ENCODE measurements at regions not wholly inside any gene's neighbourhood (a gene's known extent, or its start where the extent isn't known, plus 50 kb on each side); places are given as distances from the start of the nearest gene placed in this dataset.

DNA sequence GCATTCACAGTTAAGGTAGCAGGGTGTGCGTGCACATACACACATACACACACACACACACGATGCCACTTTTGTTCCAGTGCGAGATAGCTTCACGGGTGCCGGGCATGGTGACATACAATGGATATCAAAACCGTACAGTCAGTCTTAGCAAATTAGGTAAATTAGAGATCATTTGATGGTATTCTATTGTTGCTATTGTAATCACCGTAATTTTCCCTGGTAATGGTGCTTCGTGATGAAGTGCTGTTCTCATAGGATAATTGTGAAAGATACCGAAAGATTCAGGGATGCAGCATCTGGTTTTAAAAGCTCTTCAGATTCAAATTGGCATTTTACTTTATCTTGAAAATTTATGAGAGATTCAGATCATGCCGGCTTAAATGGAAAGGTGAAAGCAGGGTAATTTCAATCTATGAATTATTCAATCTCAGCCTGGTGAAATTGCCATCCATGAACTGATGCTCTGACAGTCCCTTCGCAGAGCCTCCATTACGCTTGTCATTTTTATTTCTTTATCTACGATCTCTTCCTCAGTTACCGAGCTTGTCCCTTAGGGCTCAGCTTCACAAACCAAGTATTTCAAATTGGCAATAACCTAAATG is 71.3 kb upstream of the SOX4 start:
- intact Hi-C loops (cut with micrococcal nuclease; ENCODE audit: unreplicated experiment): no loop called here
- Histone ChIP-seq H3K36me3 (ENCODE audit: control insufficient read depth, insufficient read depth, low read length) (no peaks in the 10 kb centered on the region), H3K4me3 (ENCODE audit: low read depth, low read length) (no peak overlapping the region), H3K27me3 (replicated peaks; ENCODE audit: control insufficient read depth, insufficient read depth, low read length) (no peaks in the 10 kb centered on the region), H3K9me3 (no peaks in the 10 kb centered on the region), H3K4me1 (no peaks in the 10 kb centered on the region)
- POLR2A ChIA-PET: no interaction called here
- no peak for TF ChIP-seq CTCF (IDR thresholded peaks at IDR 0.05; ENCODE audit: insufficient read depth in 1 of 2, low read depth in 1 of 2, low read length in 1 of 2, severe bottlenecking in 1 of 2, unreplicated experiment in 1 of 2)
- DNase-seq: no peak
- Mint-ChIP-seq H3K4me3 (ENCODE audit: unreplicated experiment) (no peak overlapping the region), H3K27ac (ENCODE audit: unreplicated experiment) (no peak overlapping the region), H3K9me3 (ENCODE audit: unreplicated experiment) (no peaks in the 10 kb centered on the region), H3K4me1 (ENCODE audit: low read depth, unreplicated experiment) (no peaks in the 10 kb centered on the region), H3K27me3 (ENCODE audit: insufficient read depth, unreplicated experiment) (peaks cover 9% of the 10 kb centered on the region), H3K36me3 (ENCODE audit: insufficient read depth, unreplicated experiment) (no peaks in the 10 kb centered on the region)
- CTCF ChIA-PET: no interaction called here
- no TSS peak for BruUV-seq (replicated peaks)

DNA sequence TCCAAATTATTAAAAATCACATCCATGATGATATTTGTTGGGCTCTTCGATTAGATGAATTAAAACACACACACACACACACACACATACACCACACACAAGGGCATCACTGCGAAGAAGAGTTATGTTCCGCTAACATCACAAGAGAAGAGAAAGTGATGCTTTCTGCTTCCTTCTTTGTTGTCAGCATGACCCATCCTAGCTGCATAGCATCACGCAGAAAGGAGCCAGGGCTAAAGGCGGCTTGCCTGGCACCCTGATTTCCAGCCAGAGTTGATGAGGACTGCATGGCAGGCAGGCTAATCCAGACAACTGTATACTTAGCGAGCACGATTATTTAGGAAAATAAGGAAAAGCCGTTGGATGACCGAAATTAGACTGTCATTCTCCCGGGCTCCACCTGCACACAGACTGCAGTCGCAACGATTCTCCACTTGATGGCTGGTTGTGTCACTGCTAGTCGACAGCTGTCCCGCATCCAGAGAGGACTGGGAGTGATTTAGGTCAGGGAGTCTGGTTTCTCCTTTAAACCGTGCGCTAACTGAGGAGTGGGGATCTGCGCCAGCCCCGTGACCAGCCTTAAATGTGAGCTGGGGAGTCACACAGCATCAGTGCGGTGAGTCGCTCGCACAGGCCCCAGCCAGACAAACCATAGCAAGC is 70.6 kb upstream of the SOX4 start:
- no peak overlapping the region for H3K4me3 ChIP-seq (ENCODE audit: low read depth, low read length)
- intact Hi-C loops (cut with micrococcal nuclease; ENCODE audit: unreplicated experiment): loop anchor here (1.0 kb wide), 1 partner anchor 66 kb away; no protein-coding TSS in a partner anchor
- peak; percentile 31 to 56 for TF ChIP-seq CTCF (IDR thresholded peaks at IDR 0.05; ENCODE audit: insufficient read depth in 1 of 2, low read depth in 1 of 2, low read length in 1 of 2, severe bottlenecking in 1 of 2, unreplicated experiment in 1 of 2)
- POLR2A ChIA-PET: interaction anchor here (0.5 kb wide), 1 partner anchor 619 kb away, joined by 4 read pairs; no protein-coding TSS in a partner anchor
- H3K4me1 ChIP-seq: no peaks in the 10 kb centered on the region
- no peak overlapping the region for H3K27ac Mint-ChIP-seq (ENCODE audit: unreplicated experiment)
- H3K4me3 Mint-ChIP-seq (ENCODE audit: unreplicated experiment): no peak overlapping the region
- H3K36me3 ChIP-seq (ENCODE audit: control insufficient read depth, insufficient read depth, low read length): no peaks in the 10 kb centered on the region
- DNase-seq: peak; percentile 44 to 45
- BruUV-seq (replicated peaks): no TSS peak
- CTCF ChIA-PET: interaction anchor here (0.5 kb wide), 1 partner anchor 15 kb away, joined by 3 read pairs; no protein-coding TSS in a partner anchor
- H3K9me3 Mint-ChIP-seq (ENCODE audit: unreplicated experiment): no peaks in the 10 kb centered on the region
- H3K27me3 Mint-ChIP-seq (ENCODE audit: insufficient read depth, unreplicated experiment): peaks cover 9% of the 10 kb centered on the region
- H3K4me1 Mint-ChIP-seq (ENCODE audit: low read depth, unreplicated experiment): no peaks in the 10 kb centered on the region
- H3K9me3 ChIP-seq: no peaks in the 10 kb centered on the region
- H3K27me3 ChIP-seq (replicated peaks; ENCODE audit: control insufficient read depth, insufficient read depth, low read length): no peaks in the 10 kb centered on the region
- no peaks in the 10 kb centered on the region for H3K36me3 Mint-ChIP-seq (ENCODE audit: insufficient read depth, unreplicated experiment)

GRCh38 chr6:21523652-21524051 is 69.9 kb upstream of the SOX4 start:
- Mint-ChIP-seq H3K9me3 (ENCODE audit: unreplicated experiment) (no peaks in the 10 kb centered on the region), H3K4me3 (ENCODE audit: unreplicated experiment) (no peak overlapping the region), H3K27me3 (ENCODE audit: insufficient read depth, unreplicated experiment) (peaks cover 6% of the 10 kb centered on the region), H3K27ac (ENCODE audit: unreplicated experiment) (no peak overlapping the region), H3K36me3 (ENCODE audit: insufficient read depth, unreplicated experiment) (no peaks in the 10 kb centered on the region), H3K4me1 (ENCODE audit: low read depth, unreplicated experiment) (no peaks in the 10 kb centered on the region)
- no peaks in the 10 kb centered on the region for H3K9me3 ChIP-seq
- intact Hi-C loops (cut with micrococcal nuclease; ENCODE audit: unreplicated experiment): loop anchor here (1.0 kb wide), 1 partner anchor 66 kb away; no protein-coding TSS in a partner anchor
- TF ChIP-seq CTCF (IDR thresholded peaks at IDR 0.05; ENCODE audit: insufficient read depth in 1 of 2, low read depth in 1 of 2, low read length in 1 of 2, severe bottlenecking in 1 of 2, unreplicated experiment in 1 of 2): no peak
- no peaks in the 10 kb centered on the region for H3K27me3 ChIP-seq (replicated peaks; ENCODE audit: control insufficient read depth, insufficient read depth, low read length)
- ChIA-PET POLR2A (interaction anchor here (0.5 kb wide), 1 partner anchor 619 kb away, joined by 4 read pairs; no protein-coding TSS in a partner anchor), CTCF (interaction anchor here (0.5 kb wide), 1 partner anchor 14 kb away, joined by 3 read pairs; no protein-coding TSS in a partner anchor)
- no peaks in the 10 kb centered on the region for H3K4me1 ChIP-seq
- DNase-seq: no peak
- H3K4me3 ChIP-seq (ENCODE audit: low read depth, low read length): no peak overlapping the region
- BruUV-seq (replicated peaks): no TSS peak
- no peaks in the 10 kb centered on the region for H3K36me3 ChIP-seq (ENCODE audit: control insufficient read depth, insufficient read depth, low read length)
